Sigmoid colon (tissue), 6 donors: ENCODE measurements at regions not wholly inside any gene's neighbourhood (a gene's known extent, or its start where the extent isn't known, plus 50 kb on each side); places are given as distances from the start of the nearest gene placed in this dataset.

Source experiments
- DNase-seq: peaks from one replicate; pipeline ENCODE4 v3.0.0-alpha.2; 2019
- H3K27ac ChIP-seq, 4 donors: fragments of 200-600 bp; sonication (generic); one replicate each; pipeline ENCODE4 v1.5.1; 2016 to 2019; ENCODE audit warnings: mild to moderate bottlenecking in 1 of 4
- H3K27me3 ChIP-seq, 3 donors: fragments of 200-600 bp; sonication (generic); one replicate each; pipeline ENCODE4 v1.5.1; 2019; ENCODE audit warnings: mild to moderate bottlenecking in 1 of 3
- H3K36me3 ChIP-seq, 4 donors: fragments of 200-600 bp; sonication (generic); one replicate each; pipeline ENCODE4 v1.5.1; 2016 to 2019
- H3K4me1 ChIP-seq, 4 donors: fragments of 200-600 bp; sonication (generic); one replicate each; pipeline ENCODE4 v1.5.1; 2017 to 2019
- H3K4me3 ChIP-seq, 4 donors: fragments of 200-600 bp; sonication (generic); one replicate each; pipeline ENCODE4 v1.5.1; 2017 to 2019; ENCODE audit warnings: mild to moderate bottlenecking in 2 of 4, moderate library complexity in 1 of 4
- H3K9me3 ChIP-seq, 4 donors: fragments of 200-600 bp in 3 of 4; sonication (generic) in 3 of 4; one replicate each; pipeline versions ENCODE4 v1.5.1 to v1.6.1; 2013 to 2019
- EP300 ChIP-seq, 4 donors: sonication (generic); formaldehyde crosslinking; IDR thresholded peaks; one replicate each; pipeline ENCODE4 v1.6.1; 2017; ENCODE audit warnings: antibody characterized with exemption in 4 of 4
- POLR2A ChIP-seq, 2 donors: fragments of 450-650 bp; IDR thresholded peaks; one replicate each; pipeline ENCODE4 v1.6.1; 2016; ENCODE audit warnings: antibody characterized with exemption in 2 of 2, mild to moderate bottlenecking in 2 of 2, moderate library complexity in 2 of 2
- POLR2AphosphoS5 ChIP-seq, 4 donors: sonication (generic); formaldehyde crosslinking; IDR thresholded peaks; one replicate each; pipeline ENCODE4 v1.6.1; 2017; ENCODE audit warnings: antibody characterized with exemption in 4 of 4
- WGBS, 2 donors: extraction: QIAGEN DNeasy Blood & Tissue Kit; methylation state at CpG; one replicate each; pipeline ENCODE4 v1.1.7; 2013; 5-methylcytosine and 5-hydroxymethylcytosine counted together
- intact Hi-C: fragments of 100-400 bp; cut with DNase I; formaldehyde crosslinking; loops from one replicate; pipeline ENCODE4 v1.15.1; 2023
- TF ChIP-seq, protein P1 (sequence below), 4 experiments: fragments of 450-650 bp in 3 of 4; fragments of 200-600 bp in 1 of 4; IDR thresholded peaks; one replicate each; pipeline ENCODE4 v1.5.1; 2016 to 2019; ENCODE audit warnings: antibody characterized with exemption in 4 of 4, mild to moderate bottlenecking in 3 of 4, moderate library complexity in 2 of 4
- donor health status: healthy with polysubstance abuse.
- donor health status: healthy.

DNA sequence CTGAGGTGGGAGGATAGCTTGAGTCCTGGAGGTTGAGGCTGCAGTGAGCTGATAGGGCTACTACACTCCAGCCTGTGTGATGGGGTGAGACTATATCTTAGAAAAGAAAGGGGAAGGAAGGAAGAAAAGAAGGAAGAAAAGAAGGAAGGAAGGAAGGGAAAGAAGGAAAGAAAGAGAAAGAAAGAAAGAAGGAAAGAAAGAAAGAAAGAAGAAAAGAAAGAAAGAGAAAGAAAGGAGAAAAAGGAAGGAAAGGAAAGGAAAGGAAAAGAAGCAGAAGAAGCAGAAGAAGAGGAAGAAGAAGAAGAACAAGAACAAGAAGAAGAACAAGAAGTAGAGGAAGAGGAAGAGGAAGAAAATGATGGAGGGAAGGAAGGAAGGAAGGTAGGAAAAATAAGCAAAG, 1130.2 kb upstream of the MAP3K7 start:
- H3K27ac ChIP-seq: no peak overlapping the region
- no peaks in the 10 kb centered on the region for H3K9me3 ChIP-seq
- H3K27me3 ChIP-seq: no peaks in the 10 kb centered on the region
- H3K4me3 ChIP-seq: no peak overlapping the region
- no peaks in the 10 kb centered on the region for H3K4me1 ChIP-seq
- no peak for DNase-seq
- TF ChIP-seq, protein P1, sequence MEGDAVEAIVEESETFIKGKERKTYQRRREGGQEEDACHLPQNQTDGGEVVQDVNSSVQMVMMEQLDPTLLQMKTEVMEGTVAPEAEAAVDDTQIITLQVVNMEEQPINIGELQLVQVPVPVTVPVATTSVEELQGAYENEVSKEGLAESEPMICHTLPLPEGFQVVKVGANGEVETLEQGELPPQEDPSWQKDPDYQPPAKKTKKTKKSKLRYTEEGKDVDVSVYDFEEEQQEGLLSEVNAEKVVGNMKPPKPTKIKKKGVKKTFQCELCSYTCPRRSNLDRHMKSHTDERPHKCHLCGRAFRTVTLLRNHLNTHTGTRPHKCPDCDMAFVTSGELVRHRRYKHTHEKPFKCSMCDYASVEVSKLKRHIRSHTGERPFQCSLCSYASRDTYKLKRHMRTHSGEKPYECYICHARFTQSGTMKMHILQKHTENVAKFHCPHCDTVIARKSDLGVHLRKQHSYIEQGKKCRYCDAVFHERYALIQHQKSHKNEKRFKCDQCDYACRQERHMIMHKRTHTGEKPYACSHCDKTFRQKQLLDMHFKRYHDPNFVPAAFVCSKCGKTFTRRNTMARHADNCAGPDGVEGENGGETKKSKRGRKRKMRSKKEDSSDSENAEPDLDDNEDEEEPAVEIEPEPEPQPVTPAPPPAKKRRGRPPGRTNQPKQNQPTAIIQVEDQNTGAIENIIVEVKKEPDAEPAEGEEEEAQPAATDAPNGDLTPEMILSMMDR (IDR thresholded peaks at IDR 0.05): no peak
- no peak for TF ChIP-seq POLR2A (IDR thresholded peaks at IDR 0.05)
- no peak for TF ChIP-seq EP300 (IDR thresholded peaks at IDR 0.05)
- TF ChIP-seq POLR2AphosphoS5 (IDR thresholded peaks at IDR 0.05): no peak
- intact Hi-C loops: no loop called here
- no peaks in the 10 kb centered on the region for H3K36me3 ChIP-seq

DNA sequence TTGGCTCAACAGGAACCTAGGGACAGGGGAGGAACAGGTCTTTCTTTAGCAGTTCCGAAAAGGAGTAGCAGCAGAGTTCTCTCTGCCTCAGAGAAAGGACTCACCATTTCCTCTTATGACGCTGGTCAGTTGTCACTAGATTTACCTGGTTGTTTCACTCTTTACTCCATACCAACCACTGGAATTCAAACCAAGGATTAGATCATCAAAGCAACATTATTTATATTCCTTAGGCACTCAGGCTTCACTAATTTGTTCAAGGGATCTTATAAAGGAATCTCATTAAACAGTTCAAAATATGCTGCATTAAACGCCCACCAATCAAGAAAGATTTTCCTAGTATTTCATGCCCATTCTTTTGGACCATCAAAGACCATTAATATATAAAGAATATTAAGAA, 1129.5 kb upstream of the MAP3K7 start:
- Histone ChIP-seq H3K4me1 (no peaks in the 10 kb centered on the region), H3K27me3 (no peaks in the 10 kb centered on the region), H3K36me3 (no peaks in the 10 kb centered on the region), H3K9me3 (no peaks in the 10 kb centered on the region), H3K27ac (no peak overlapping the region), H3K4me3 (no peak overlapping the region)
- no peak for TF ChIP-seq POLR2A (IDR thresholded peaks at IDR 0.05)
- TF ChIP-seq, protein P1 (IDR thresholded peaks at IDR 0.05): no peak
- TF ChIP-seq POLR2AphosphoS5 (IDR thresholded peaks at IDR 0.05): no peak
- TF ChIP-seq EP300 (IDR thresholded peaks at IDR 0.05): no peak
- no peak for DNase-seq
- intact Hi-C loops: no loop called here
- 78 to 88% methylated on average over 3 of the region's 3 CpGs for WGBS, 2 donors

DNA sequence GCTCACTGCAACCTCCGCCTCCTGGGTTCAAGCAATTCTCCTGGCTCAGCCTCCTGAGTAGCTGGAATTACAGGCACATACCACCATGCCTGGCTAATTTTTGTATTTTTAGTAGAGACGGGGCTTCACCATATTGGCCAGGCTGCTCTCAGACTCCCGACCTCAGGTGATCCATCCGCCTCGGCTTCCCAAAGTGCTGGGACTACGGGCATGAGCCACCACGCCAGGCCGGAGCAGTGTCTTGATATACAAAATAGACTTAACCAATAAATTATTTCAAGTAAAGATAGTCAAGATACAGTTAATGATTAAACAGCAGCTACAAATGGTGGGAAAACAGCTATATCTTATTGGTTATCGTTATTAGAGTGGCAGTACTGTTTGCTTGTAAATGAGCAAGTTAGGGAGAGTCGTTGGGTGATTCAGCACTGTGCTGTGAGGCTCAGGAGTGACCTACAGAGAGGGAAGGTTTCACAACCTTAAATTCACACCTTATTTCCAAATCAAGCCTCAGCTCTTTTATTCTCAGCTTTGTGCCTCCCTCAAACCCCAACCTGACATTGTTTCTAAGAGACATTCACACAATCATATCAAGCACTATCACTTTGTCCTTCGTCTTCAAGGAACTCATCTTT, 1128.4 kb upstream of the MAP3K7 start:
- intact Hi-C loops: no loop called here
- no peak for DNase-seq
- no peaks in the 10 kb centered on the region for H3K4me1 ChIP-seq
- no peaks in the 10 kb centered on the region for H3K27me3 ChIP-seq
- H3K4me3 ChIP-seq: no peak overlapping the region
- WGBS, 2 donors: 90 to 91% methylated on average over 11 of the region's 11 CpGs
- no peak overlapping the region for H3K27ac ChIP-seq
- H3K36me3 ChIP-seq: no peaks in the 10 kb centered on the region
- TF ChIP-seq POLR2AphosphoS5 (IDR thresholded peaks at IDR 0.05) (no peak), POLR2A (IDR thresholded peaks at IDR 0.05) (no peak), EP300 (IDR thresholded peaks at IDR 0.05) (no peak)
- TF ChIP-seq, protein P1 (IDR thresholded peaks at IDR 0.05): no peak
- no peaks in the 10 kb centered on the region for H3K9me3 ChIP-seq

DNA sequence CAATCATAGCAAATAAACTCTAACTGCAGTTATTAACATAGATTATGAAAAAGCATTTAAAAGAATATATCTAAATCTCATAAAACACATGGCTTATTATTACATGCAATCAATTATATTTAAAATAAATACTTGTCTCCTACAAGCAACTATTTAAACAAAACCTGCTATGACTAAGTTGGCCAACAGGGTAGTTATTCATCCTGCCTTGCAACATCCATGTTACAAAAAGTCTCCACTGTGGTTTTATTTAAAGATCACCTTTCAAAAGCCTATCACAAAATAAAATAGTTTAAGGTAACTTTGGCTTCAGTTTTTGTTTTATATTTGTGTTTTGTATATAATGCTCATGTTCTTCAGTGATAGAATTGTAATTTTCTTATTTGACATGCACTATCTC, 1127.0 kb upstream of the MAP3K7 start:
- no peaks in the 10 kb centered on the region for H3K4me1 ChIP-seq
- no peak overlapping the region for H3K27ac ChIP-seq
- H3K27me3 ChIP-seq: no peaks in the 10 kb centered on the region
- TF ChIP-seq EP300 (IDR thresholded peaks at IDR 0.05) (no peak), POLR2AphosphoS5 (IDR thresholded peaks at IDR 0.05) (no peak), POLR2A (IDR thresholded peaks at IDR 0.05) (no peak)
- TF ChIP-seq, protein P1 (IDR thresholded peaks at IDR 0.05): no peak
- no peaks in the 10 kb centered on the region for H3K9me3 ChIP-seq
- H3K36me3 ChIP-seq: no peaks in the 10 kb centered on the region
- no peak overlapping the region for H3K4me3 ChIP-seq
- intact Hi-C loops: no loop called here
- no peak for DNase-seq

DNA sequence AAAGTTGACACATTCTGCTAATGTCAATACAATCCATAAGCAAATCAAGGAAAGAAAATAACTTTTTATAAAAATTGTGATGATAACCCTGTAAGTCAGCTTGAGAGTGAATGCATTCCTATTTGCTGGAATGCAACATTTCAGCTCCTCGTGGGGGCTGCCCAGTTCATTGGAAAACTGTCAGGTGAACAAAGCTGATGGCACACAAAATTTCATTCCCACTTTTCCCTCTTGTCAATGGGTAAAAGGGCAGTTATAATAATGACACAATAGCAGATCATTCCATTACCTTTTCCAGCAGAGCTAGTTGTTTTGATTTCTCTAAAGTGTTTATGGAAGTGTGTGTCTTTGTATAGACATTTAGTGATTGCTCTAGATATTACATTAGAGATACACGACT, 1124.6 kb upstream of the MAP3K7 start:
- TF ChIP-seq EP300 (IDR thresholded peaks at IDR 0.05) (no peak), POLR2AphosphoS5 (IDR thresholded peaks at IDR 0.05) (no peak), POLR2A (IDR thresholded peaks at IDR 0.05) (no peak)
- TF ChIP-seq, protein P1 (IDR thresholded peaks at IDR 0.05): no peak
- intact Hi-C loops: no loop called here
- Histone ChIP-seq H3K36me3 (no peaks in the 10 kb centered on the region), H3K27ac (no peak overlapping the region), H3K4me3 (no peak overlapping the region), H3K9me3 (no peaks in the 10 kb centered on the region), H3K27me3 (no peaks in the 10 kb centered on the region), H3K4me1 (no peaks in the 10 kb centered on the region)
- no peak for DNase-seq
- WGBS, 2 donors: 61 to 76% methylated on average over 2 of the region's 2 CpGs
